ENCODE measurements at regions not wholly inside any gene's neighbourhood (a gene's known extent, or its start where the extent isn't known, plus 50 kb on each side); places are given as distances from the start of the nearest gene placed in this dataset.

GRCh38 chr11:15499674-15500073, 385.0 kb downstream of the INSC start:
- TF ChIP-seq TCF7L2 (IDR thresholded peaks at IDR 0.05; ENCODE audit: low read depth, low read length): no peak
- TF ChIP-seq, protein P1, sequence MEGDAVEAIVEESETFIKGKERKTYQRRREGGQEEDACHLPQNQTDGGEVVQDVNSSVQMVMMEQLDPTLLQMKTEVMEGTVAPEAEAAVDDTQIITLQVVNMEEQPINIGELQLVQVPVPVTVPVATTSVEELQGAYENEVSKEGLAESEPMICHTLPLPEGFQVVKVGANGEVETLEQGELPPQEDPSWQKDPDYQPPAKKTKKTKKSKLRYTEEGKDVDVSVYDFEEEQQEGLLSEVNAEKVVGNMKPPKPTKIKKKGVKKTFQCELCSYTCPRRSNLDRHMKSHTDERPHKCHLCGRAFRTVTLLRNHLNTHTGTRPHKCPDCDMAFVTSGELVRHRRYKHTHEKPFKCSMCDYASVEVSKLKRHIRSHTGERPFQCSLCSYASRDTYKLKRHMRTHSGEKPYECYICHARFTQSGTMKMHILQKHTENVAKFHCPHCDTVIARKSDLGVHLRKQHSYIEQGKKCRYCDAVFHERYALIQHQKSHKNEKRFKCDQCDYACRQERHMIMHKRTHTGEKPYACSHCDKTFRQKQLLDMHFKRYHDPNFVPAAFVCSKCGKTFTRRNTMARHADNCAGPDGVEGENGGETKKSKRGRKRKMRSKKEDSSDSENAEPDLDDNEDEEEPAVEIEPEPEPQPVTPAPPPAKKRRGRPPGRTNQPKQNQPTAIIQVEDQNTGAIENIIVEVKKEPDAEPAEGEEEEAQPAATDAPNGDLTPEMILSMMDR (IDR thresholded peaks at IDR 0.05): no peak

Data from Panc1 (cell line).